H1 (cell line): ENCODE measurements at regions not wholly inside any gene's neighbourhood (a gene's known extent, or its start where the extent isn't known, plus 50 kb on each side); places are given as distances from the start of the nearest gene placed in this dataset.

Experiments used
- CBX8 ChIP-seq: fragments of 300-800, 300-1000 bp; sonication (generic); IDR thresholded peaks from 2 replicates; pipeline ENCODE4 v1.7.1; 2016; ENCODE audit warnings: low read depth, low read length, borderline replicate concordance
- KDM5A ChIP-seq: fragments of 200-600 bp; IDR thresholded peaks from 2 replicates; pipeline ENCODE4 v1.7.1; 2012; ENCODE audit warnings: mild to moderate bottlenecking, low read length, inconsistent platforms, mixed read lengths
- POLR2AphosphoS5 ChIP-seq: IDR thresholded peaks from 2 replicates; pipeline ENCODE4 v1.6.1; 2011; ENCODE audit warnings: low read depth, low read length

GRCh38 chr3:189551007-189551406 is 80.2 kb upstream of the TP63 start (continued):
- no peak for TF ChIP-seq POLR2AphosphoS5
- no peak for TF ChIP-seq CBX8
- TF ChIP-seq KDM5A, result no peak
